Activated effector memory CD4-positive, alpha-beta T cell treated with anti-CD3 and anti-CD28 coated beads, Interleukin-2, amount 50 U/mL, for 16 hours (primary cell): ENCODE measurements at regions not wholly inside any gene's neighbourhood (a gene's known extent, or its start where the extent isn't known, plus 50 kb on each side); places are given as distances from the start of the nearest gene placed in this dataset.

Experiments used
- DNase-seq: peaks from one replicate; pipeline ENCODE4 v3.0.0-alpha.2; 2020

DNA sequence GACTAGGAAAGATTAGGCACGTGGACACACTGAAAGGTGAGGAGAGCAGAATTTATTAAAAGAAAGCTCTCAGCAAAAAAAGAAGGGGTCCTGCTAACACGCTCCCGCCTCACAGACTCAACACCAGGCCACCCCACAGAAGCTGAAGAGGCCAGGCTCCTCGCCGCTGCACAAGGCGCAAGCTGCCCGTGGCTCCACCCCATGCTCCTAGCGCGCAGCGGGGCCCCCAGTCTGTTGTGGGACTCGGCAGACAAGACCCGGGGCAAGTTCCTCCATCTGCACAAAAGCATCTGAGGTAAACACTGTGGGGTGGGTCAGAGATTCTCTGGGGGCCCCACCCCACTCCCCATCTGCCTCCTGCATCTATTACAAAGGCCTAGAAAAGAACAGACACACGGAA is 1462.4 kb downstream of the EFNB2 start:
- DNase-seq: no peak

DNA sequence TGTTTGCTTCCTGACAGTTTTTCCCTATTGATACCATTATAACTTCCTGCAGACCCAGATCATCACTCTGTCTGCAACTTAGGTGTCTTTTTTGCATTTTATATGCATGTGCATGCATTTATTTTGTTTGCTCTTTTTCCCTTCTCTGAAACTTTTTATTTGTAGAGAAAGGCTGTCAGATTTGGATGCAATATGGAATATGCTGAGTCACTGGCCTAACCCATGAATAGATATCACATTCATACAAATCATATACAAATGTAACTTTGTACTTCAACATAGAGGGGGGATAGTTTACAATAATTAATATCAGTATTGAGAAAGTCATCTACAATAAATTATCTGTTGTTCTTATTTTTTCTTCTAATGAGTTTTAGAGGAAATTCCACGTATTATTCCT is 1465.0 kb downstream of the EFNB2 start:
- no peak for DNase-seq

DNA sequence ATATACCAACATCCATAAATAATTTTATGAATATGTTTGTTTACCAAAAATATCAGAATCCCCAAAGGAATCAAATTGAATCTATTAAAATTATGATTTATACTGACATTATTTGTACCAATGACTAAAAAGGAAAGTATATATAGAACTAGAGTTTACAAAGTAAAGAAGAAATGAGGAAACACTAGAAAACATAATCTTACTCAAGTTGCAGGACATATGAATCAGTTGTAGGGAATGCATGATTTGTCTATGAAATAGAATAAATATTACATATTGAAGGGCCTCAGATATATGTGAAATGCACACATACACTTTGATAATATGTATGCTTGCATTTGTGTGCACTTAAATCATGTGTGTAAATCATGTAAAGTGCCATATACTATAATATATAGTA is 1466.4 kb downstream of the EFNB2 start:
- DNase-seq: no peak

DNA sequence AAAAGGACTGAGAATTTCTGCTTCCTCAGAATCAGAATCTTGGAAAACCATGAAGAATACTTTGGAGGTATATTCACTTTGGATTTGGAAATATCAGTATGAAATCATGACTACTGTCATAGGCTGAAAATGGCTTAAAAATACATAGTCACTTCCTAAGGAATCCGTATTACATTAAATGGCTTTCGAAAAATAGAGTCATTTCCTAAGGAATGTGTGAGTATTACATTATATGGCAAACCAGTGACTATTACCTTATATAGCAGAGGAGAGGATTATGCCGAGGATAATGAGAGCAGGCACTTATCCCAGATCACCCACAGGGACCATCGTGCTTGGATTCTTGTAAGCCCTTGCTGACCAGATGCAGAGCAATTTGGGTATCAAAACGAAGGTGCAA is 1471.8 kb downstream of the EFNB2 start:
- DNase-seq: no peak

DNA sequence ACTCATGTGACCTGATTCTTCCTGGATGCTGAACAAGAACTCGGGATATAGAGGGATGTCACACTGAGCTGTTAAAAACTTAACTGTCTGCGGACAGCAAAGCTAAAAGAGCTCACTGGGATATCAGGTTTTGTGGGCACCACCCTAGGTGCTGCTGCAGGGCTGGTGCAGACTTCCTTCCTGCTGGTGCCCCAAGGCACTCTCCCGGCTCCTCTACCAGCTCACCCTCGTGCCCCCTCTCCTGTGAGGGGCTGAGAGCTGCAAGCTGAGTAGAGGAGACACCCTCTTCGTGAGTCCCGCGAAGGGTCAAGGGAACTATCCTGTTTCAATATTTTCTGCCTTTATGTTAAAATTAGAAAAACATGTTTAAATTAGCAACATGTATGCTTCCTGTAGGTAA is 1475.7 kb downstream of the EFNB2 start:
- no peak for DNase-seq

DNA sequence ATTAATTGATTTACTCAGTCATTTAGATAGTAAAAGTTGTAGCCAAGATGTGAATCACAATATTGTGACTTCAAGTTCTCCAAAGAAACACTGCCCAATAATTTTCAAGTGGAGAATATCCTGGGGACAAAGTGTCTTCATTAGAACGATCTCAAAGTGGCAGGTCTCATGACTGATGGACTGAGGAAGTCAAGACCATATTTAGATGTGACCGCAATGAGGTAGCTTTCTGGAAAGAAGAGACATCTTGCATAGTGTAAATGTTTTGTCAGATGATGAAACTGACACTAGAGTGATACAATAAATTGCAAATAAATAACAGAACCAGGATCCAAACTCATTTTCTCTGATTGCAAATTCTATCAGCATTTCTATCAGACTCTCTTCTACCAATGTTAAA is 1476.9 kb downstream of the EFNB2 start:
- no peak for DNase-seq

DNA sequence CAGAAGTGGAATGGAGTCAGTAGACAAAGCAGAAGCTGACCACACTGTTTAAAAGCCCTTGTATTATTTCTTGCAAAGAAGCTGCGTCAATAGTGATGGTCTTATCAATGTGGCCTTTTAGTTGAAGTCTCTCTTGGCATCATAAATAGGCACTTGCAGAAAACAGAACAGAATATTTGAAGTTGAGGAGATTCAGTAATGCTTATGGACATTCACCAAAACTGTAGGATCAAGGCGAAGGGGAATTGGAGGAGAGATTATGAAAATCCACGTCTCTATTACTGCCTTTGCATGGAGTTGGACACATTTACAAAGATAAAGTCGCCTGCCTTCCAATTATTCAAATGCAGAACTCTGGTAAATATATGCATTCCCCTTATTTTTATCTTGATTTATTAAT is 1482.8 kb downstream of the EFNB2 start:
- DNase-seq: no peak

DNA sequence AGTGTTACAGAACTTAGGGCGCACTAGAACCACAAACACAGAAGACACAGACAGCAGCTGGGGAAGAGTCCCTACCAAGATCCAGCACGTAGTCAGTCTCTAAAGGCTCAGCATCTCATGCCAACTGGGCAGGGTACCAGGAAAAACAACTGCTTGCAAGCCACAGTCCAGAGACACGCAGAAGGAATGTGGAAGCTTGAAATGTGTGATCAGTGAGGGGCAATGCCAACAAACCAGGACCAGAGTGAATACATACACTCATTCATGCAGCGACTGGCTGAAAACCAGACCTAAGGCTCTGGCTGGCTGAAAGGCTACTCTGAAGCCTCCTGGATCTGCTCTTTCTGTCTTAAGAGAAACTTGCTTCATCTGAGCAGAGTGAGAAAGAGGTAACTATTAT is 1484.8 kb downstream of the EFNB2 start:
- DNase-seq: no peak

DNA sequence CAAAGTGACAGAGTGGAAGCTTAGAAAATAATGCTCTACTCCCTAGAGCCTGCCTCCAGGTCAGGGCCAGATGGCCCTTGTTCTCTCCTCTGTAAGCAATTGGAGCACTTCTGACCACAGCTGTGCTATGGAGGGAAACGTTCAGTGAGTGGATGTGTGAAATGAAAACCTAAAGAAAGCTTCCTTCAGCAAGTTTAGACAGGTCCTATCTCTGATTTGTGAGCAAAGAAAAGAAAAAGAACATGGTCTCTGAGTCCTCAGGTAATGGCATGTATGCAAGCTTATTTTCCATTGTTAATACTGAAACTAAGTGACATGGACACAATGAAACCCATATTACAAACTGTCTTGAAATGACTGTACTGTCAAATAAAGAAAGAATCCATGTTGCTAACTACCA is 1486.8 kb downstream of the EFNB2 start:
- DNase-seq: no peak

DNA sequence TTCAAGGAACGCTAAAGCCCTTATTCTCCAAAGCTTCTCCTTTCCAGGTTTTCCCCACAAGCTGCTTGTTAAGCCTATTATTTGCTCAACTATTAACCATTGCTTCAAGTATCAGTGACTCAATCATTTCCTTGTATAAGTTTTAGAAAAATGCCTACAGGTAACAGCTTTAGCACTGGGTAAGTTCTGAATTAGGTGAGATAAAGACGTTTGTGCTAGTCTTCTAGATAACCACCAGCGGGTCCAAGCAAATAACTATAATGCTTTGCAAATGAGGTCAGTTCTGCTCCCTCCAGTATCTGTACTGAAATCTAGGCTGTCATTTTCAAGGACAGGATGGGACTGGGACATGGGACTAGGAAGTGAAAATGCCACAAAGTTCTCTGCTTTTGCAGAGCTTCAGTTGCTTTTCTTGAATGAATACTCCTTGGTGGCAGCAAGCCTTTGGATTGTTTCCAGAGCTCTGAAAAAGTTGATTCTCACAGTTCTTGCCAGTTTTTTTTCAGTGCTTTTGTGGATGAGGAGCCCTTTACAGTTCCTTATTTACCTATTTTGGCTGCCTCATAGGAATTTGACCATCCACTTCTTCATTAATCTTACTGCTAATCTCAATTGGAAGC is 1487.7 kb downstream of the EFNB2 start:
- no peak for DNase-seq

DNA sequence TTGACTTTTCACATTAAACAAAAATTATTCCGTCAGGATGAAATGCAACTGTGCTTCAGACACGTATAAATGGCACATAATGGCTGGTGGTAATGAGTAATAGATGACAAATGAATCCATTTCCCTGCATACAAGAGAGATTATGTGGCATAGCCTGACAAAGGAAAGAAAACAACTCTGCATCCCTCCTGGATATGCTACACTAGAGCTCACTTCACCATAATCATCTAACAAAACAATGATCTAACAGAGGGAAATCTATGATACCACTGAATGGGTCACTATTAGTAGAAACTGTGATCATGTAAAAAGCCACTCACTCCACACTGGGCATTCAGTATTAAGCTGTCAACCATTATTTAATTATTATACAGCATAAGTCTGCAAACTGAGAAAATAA is 1498.4 kb downstream of the EFNB2 start:
- DNase-seq: no peak

DNA sequence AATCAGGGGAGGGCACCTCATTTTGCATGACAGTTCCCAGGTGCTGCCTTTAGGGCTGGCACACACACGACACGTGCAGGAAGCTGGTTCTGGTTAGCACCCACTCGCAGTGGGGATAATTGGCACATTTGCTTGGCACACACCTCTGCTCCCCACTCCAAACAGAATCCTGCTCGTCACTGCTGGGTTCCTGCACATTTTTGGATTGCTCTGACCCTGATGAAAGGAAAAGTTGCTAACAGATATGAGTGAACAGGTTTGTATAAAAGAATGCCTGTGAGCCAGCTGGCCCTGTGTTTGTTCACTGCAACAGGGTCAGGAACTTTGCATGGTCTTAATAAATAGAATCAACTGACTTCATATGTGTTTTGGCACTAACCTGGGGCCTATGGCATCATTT is 1500.4 kb downstream of the EFNB2 start:
- no peak for DNase-seq

DNA sequence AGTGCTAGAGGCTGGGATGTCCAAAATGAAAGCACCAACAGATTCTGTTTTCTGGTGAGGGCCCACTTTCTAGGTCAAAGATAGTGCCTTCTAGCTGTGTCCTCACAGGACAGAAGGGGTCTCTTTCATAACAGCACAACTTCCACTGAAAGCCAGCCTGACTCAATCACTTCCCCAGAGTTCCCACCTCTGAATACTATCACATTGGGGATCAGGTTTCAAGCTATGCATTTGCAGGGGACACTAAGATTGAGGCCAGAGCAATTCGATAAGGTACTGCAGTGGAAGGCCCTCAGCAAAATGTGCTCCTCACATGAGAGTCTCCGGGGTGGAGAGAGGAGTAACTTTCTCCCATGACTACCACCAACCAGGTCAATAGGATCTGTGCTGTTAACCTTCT is 1501.5 kb downstream of the EFNB2 start:
- no peak for DNase-seq

DNA sequence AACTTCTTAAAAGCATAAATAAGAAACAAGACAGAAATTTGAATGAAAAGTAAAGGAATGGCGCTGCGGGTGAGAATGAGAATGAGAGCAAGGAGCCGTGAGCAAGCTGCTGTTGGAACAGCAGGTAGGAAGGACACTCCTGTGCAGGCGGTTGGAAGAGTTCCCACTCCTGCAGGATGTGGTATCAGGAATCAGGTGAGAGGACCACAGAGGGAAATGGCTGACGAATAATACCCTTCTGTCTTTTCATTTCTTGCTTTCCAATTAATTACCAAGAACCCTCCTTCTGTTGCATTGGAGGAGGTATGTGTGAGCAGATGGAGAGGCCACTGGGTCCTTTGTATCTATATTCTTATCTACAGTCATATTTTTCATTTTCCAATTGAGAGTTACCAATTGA is 1504.2 kb downstream of the EFNB2 start:
- no peak for DNase-seq

DNA sequence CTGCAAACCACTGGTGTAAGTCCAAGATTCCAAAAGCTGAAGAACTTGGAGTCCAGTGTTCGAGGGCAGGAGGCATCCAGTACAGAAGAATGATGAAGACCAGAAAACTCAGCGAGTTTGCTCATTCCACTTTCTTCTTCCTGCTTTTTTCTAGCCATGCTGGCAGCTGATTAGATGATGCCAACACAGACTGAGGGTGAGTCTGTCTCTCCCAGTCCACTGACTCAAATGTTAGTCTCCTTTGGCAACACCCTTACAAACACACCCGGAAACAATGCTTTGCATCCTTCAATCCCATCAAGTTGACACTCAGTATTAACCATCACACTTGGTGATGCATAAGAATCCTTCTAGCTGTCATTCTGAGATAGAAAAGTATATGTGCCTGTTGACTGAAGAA is 1504.6 kb downstream of the EFNB2 start:
- no peak for DNase-seq

DNA sequence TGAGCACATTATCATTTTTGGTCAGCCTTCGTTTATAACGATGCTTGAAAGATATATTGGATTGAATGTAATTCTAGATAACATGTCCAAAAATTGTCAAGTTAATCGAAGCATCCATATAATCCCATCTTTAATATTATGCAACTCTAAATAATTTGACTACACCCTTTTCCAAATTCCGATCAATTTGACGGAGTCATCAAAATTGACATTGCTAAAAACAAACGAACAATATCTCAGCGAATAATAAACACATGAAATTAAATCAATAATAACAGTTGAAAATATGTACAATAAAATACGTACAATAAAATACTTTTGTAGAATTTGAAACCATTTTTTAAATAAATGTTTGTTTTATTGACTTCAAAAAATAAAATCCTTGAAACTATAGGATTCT is 1516.4 kb downstream of the EFNB2 start:
- DNase-seq: no peak

DNA sequence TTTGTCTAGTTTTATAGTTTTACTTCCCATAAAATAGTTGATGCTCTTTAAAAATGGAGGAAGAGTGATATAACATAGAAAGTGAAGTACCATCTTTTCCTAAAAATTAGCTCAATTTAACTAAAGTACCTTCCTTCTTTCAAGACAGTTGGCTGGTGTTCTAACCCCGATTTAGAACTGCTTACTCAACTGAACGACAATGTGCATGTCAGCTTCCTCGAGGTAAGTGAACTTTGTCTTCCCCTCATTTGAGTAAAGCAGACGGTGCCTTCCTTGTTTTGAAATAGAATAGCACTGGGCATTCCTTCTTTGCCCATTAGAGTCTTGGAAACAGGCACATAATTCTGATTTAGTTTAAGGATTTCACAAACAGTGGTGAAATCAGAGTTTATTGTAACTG is 1519.2 kb downstream of the EFNB2 start:
- no peak for DNase-seq

DNA sequence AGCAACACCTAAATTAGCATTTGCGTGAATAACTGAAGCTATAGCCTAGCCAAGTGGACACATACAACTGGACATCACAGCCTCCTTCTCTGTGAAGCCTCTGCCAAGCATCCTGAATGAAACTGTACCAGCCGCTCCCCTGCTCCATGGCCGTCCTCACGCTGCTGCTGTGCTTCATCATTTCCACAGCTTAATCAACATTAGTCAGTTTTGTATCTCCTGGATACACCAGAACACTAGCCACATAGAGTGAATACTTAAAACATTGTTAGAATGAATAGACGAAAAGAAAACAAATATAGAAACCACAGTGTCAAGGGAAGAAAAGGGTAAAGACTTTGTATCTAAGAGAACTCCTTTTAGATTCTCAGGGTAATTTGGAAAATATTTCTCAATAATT is 1526.9 kb downstream of the EFNB2 start:
- no peak for DNase-seq

DNA sequence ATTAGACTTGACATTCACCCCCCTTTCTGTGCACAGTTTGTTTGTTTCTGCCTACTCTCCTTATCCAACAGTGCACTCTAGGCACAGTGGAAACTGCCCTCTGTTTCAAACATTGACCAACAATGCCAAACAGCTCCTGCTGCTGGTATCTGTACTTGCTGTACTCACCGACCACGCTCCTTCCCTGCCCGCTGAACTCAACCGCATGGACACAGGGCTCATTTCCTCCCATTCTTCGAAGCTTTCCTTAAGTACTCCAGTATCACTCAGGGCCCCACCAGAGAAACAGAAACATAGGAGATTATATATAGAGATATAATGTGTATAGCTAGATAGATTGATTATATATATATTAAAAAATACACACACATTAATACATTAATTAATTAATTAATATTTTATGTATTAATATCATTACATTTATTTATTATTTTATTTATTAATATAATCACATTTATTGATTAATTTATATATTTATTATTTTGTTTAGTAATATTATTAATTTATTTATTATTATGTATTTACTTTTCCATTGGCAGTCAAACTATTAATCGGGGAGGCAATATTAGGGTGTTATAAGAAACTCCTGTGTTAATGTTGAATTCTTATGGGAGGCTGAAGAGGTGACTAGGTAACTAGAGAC is 1528.2 kb downstream of the EFNB2 start:
- DNase-seq: no peak

DNA sequence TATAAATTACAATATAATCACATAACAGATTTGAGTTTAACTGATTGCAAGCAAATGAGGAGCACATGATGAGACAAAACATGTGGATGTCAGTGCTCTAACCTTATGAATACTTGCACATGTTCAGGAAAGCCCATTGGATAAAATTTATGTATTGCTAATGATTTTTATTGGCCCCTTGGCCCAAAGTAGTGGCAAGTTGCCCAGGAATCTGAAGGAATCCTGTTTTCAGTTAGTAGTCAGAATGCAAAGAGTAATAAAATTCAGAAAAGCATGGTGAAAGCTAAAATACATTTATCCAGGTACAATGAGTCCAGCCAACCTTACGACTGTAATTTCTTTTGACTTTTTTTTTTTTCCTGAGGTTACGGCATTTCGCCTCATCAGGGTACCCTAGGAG is 1539.4 kb downstream of the EFNB2 start:
- no peak for DNase-seq

DNA sequence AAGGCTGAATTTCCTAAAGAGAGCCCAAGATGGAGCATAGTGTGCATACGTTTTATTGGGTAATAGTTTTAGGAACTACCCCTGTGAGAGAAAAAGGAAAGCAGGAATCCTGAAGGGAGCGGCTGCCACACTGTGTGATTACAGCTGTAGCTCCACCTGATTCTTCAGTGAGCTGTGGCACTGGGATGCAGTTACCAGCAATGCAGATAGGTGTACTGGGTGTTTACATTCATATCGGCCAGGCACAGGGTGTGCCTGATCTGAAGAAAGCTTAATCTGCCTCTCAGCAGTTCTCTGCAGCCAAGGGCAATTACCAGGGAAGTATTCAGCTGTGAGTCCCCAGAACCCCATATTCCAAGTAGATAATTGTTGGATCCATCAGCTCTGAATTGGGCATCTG is 1541.8 kb downstream of the EFNB2 start:
- DNase-seq: no peak

DNA sequence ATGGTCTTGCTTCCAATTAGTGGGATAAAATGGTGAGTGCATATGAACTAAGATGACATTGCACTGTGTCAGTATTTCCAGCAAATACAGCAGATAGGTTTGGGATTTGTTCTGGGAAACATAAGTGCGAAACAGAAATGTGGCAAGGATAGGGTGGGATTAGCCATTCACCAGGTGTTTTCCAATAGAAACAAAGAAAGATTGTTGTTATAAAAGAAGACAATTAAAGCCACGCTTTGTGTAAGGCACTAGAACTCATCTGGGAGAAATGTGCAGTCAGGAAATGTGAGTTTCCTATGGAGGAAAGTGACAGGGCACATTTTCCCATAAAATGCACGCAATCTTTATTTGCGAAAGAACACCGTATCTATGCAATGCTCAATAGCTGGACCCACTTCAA is 1547.8 kb downstream of the EFNB2 start:
- DNase-seq: no peak

DNA sequence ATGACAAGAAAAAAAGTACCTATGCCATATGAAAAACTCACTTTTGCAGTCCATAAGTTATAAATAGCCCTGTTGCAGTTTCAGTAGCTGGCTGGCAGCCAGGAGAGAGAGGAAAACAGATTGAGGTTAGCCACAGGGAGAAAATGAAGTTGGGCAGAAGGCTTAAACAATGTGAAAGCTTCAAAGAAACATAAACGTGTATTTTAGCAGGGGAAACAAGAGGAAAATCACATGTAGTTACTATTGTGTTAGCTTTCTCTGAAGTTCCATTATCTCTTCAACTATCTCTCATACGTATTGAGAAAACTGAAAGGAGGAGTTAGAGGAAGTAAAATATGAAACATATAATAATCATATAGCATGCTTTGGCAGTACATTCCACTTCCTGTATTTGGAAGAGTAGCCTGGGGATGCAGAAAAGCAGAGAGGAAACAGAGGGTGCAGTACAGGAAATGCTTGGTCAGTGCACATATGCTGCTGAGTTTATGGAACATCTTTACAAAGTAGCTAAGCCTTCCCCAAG is 1551.1 kb downstream of the EFNB2 start:
- DNase-seq: no peak

DNA sequence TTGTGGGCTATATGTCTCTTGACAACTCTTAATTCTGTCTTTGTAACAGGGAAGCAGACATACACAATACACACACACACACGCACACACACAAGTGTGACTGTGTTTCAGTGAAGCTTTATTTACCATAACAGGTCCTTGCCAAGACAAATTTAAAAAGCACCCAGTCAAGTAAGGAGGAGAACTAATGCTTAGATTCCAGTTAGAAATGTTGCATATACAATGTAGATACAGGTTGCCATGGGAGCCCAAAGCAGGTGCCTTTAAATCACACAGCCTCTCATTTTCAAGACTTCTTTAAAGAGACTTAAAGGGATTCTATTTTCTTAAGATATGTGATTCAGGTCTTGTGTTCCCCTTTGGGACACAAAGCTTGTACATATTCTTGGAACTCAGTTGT is 1551.9 kb downstream of the EFNB2 start:
- no peak for DNase-seq

DNA sequence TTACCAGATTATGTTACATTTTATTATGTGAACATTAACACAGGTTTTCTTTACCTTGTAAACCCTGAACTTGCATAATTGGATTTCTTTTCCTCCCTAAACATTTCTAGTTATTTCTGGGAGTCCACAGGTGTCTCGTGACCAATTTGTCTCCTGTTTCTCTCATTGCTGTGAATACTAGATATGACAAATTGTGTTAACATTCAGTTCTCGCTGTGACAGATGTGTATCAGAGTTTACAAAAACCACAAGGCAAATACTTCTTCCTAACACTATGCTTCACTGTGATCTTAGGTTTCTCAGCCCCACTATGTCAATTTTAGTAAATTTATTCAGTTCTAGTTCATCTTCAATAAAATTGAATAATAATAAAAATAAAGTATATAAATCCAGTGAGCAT is 1554.9 kb downstream of the EFNB2 start:
- DNase-seq: no peak
